ENCODE measurements at regions not wholly inside any gene's neighbourhood (a gene's known extent, or its start where the extent isn't known, plus 50 kb on each side); places are given as distances from the start of the nearest gene placed in this dataset.

- FAIRE-seq, result no peak
- H3K4me3 ChIP-seq (ENCODE audit: low read depth, low read length), result no peak overlapping the region
- DNase-seq (ENCODE audit: low read depth), result peak; percentile 87
- TF ChIP-seq, protein P1, sequence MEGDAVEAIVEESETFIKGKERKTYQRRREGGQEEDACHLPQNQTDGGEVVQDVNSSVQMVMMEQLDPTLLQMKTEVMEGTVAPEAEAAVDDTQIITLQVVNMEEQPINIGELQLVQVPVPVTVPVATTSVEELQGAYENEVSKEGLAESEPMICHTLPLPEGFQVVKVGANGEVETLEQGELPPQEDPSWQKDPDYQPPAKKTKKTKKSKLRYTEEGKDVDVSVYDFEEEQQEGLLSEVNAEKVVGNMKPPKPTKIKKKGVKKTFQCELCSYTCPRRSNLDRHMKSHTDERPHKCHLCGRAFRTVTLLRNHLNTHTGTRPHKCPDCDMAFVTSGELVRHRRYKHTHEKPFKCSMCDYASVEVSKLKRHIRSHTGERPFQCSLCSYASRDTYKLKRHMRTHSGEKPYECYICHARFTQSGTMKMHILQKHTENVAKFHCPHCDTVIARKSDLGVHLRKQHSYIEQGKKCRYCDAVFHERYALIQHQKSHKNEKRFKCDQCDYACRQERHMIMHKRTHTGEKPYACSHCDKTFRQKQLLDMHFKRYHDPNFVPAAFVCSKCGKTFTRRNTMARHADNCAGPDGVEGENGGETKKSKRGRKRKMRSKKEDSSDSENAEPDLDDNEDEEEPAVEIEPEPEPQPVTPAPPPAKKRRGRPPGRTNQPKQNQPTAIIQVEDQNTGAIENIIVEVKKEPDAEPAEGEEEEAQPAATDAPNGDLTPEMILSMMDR (IDR thresholded peaks at IDR 0.05; ENCODE audit: insufficient read depth, low read length, severe bottlenecking), result no peak
- no peaks in the 10 kb centered on the region for H3K36me3 ChIP-seq (ENCODE audit: control insufficient read depth, insufficient read depth, low read length)
- no peaks in the 10 kb centered on the region for H3K27me3 ChIP-seq (ENCODE audit: control insufficient read depth, insufficient read depth, low read length)
Observed at GRCh38 chr1:212500983-212501382, 68.3 kb downstream of the NENF start.

GRCh38 chr1:212503714-212504113, 71.0 kb downstream of the NENF start:
- FAIRE-seq, result no peak
- TF ChIP-seq, protein P1 (IDR thresholded peaks at IDR 0.05; ENCODE audit: insufficient read depth, low read length, severe bottlenecking), result no peak
- Histone ChIP-seq H3K4me3 (ENCODE audit: low read depth, low read length) (no peak overlapping the region), H3K27me3 (ENCODE audit: control insufficient read depth, insufficient read depth, low read length) (peaks cover 2% of the 10 kb centered on the region), H3K36me3 (ENCODE audit: control insufficient read depth, insufficient read depth, low read length) (no peaks in the 10 kb centered on the region)
- no peak for DNase-seq (ENCODE audit: low read depth)

- no peak for FAIRE-seq
- H3K4me3 ChIP-seq (ENCODE audit: low read depth, low read length), result no peak overlapping the region
- peak; percentile 31 for DNase-seq (ENCODE audit: low read depth)
- peaks cover 2% of the 10 kb centered on the region for H3K27me3 ChIP-seq (ENCODE audit: control insufficient read depth, insufficient read depth, low read length)
- H3K36me3 ChIP-seq (ENCODE audit: control insufficient read depth, insufficient read depth, low read length), result no peaks in the 10 kb centered on the region
- TF ChIP-seq, protein P1 (IDR thresholded peaks at IDR 0.05; ENCODE audit: insufficient read depth, low read length, severe bottlenecking), result no peak
Observed at GRCh38 chr1:212504171-212504803, 71.6 kb downstream of the NENF start.

- Histone ChIP-seq H3K36me3 (ENCODE audit: control insufficient read depth, insufficient read depth, low read length) (no peaks in the 10 kb centered on the region), H3K4me3 (ENCODE audit: low read depth, low read length) (no peak overlapping the region), H3K27me3 (ENCODE audit: control insufficient read depth, insufficient read depth, low read length) (peaks cover 3% of the 10 kb centered on the region)
- TF ChIP-seq, protein P1 (IDR thresholded peaks at IDR 0.05; ENCODE audit: insufficient read depth, low read length, severe bottlenecking), result no peak
- FAIRE-seq (no peak), DNase-seq (ENCODE audit: low read depth) (no peak)
Observed at GRCh38 chr1:212506666-212507065, 73.9 kb downstream of the NENF start.

- FAIRE-seq (no peak), DNase-seq (ENCODE audit: low read depth) (no peak)
- Histone ChIP-seq H3K36me3 (ENCODE audit: control insufficient read depth, insufficient read depth, low read length) (no peaks in the 10 kb centered on the region), H3K27me3 (ENCODE audit: control insufficient read depth, insufficient read depth, low read length) (peaks cover 5% of the 10 kb centered on the region), H3K4me3 (ENCODE audit: low read depth, low read length) (no peak overlapping the region)
- TF ChIP-seq, protein P1 (IDR thresholded peaks at IDR 0.05; ENCODE audit: insufficient read depth, low read length, severe bottlenecking), result no peak
Observed at GRCh38 chr1:212507369-212507768, 74.6 kb downstream of the NENF start.

All from bronchial epithelial cell (primary cell).